OCI-LY7 (cell line): ENCODE measurements at regions not wholly inside any gene's neighbourhood (a gene's known extent, or its start where the extent isn't known, plus 50 kb on each side); places are given as distances from the start of the nearest gene placed in this dataset.

Experiments used
- CTCF ChIP-seq: fragments of 200-600 bp; sonication (generic); conservative IDR thresholded peaks from 2 replicates; pipeline ENCODE4 v1.5.1; 2014; ENCODE audit warnings: mild to moderate bottlenecking, antibody characterized with exemption, low read length, moderate library complexity, mixed read lengths
- EZH2phosphoT487 ChIP-seq: fragments of 200-600 bp; sonication (generic); IDR thresholded peaks from 2 replicates; pipeline ENCODE4 v1.6.1; 2018; ENCODE audit warnings: low read depth, borderline replicate concordance, mild to moderate bottlenecking, mixed run types, antibody characterized with exemption, low read length, moderate library complexity, mixed read lengths

GRCh38 chr3:21942328-21942727 lies 191.3 kb upstream of the ZNF385D start:
- TF ChIP-seq CTCF (no peak), EZH2phosphoT487 (no peak)
